Neural progenitor cell (in vitro differentiated cells): ENCODE measurements at regions not wholly inside any gene's neighbourhood (a gene's known extent, or its start where the extent isn't known, plus 50 kb on each side); places are given as distances from the start of the nearest gene placed in this dataset.
"Not testable (repeated sequence)": the region's sequence is repeated elsewhere in the genome, so short reads cannot be mapped to it uniquely, and the experiment has no call there.

Source experiments
- EZH2 ChIP-seq: fragments of 200-600 bp; sonication (generic); IDR thresholded peaks from 2 replicates; pipeline ENCODE4 v1.6.1; 2017; ENCODE audit warnings: antibody characterized with exemption, mild to moderate bottlenecking, moderate library complexity
- EZH2phosphoT487 ChIP-seq: fragments of 200-600 bp; sonication (generic); IDR thresholded peaks from 2 replicates; pipeline ENCODE4 v1.6.1; 2017; ENCODE audit warnings: antibody characterized with exemption
- TF ChIP-seq, protein P1 (sequence below): fragments of 200-600 bp; sonication (generic); IDR thresholded peaks from 2 replicates; pipeline ENCODE4 v1.5.1; 2017; ENCODE audit warnings: antibody characterized with exemption, mild to moderate bottlenecking

DNA sequence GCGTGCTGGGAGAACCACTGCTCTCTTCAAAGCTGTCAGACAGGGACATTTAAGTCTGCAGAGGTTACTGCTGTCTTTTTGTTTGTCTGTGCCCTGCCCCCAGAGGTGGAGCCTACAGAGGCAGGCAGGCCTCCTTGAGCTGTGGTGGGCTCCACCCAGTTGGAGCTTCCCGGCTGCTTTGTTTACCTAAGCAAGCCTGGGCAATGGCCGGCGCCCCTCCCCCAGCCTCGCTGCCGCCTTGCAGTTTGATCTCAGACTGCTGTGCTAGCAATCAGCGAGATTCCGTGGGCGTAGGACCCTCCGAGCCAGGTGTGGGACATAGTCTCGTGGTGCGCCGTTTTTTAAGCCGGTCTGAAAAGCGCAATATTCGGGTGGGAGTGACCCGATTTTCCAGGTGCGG is 89.2 kb upstream of the KLHL14 start:
- TF ChIP-seq, protein P1, sequence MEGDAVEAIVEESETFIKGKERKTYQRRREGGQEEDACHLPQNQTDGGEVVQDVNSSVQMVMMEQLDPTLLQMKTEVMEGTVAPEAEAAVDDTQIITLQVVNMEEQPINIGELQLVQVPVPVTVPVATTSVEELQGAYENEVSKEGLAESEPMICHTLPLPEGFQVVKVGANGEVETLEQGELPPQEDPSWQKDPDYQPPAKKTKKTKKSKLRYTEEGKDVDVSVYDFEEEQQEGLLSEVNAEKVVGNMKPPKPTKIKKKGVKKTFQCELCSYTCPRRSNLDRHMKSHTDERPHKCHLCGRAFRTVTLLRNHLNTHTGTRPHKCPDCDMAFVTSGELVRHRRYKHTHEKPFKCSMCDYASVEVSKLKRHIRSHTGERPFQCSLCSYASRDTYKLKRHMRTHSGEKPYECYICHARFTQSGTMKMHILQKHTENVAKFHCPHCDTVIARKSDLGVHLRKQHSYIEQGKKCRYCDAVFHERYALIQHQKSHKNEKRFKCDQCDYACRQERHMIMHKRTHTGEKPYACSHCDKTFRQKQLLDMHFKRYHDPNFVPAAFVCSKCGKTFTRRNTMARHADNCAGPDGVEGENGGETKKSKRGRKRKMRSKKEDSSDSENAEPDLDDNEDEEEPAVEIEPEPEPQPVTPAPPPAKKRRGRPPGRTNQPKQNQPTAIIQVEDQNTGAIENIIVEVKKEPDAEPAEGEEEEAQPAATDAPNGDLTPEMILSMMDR = not testable (repeated sequence)
- not testable (repeated sequence) for TF ChIP-seq EZH2, EZH2phosphoT487
